Skin epidermis (tissue), 12 donors: ENCODE measurements at regions not wholly inside any gene's neighbourhood (a gene's known extent, or its start where the extent isn't known, plus 50 kb on each side); places are given as distances from the start of the nearest gene placed in this dataset.

Experiments
- H3K27ac ChIP-seq, 21 experiments: fragments of 200-600 bp; sonication (generic) in 11 of 21; one replicate each; pipeline ENCODE4 v1.5.0; 2020; ENCODE audit warnings: mild to moderate bottlenecking in 3 of 21, inconsistent platforms in 2 of 21, moderate library complexity in 2 of 21
- H3K4me3 ChIP-seq, 7 experiments: fragments of 200-600 bp; sonication (generic) in 2 of 7; one replicate each; pipeline ENCODE4 v1.5.0; 2020; ENCODE audit warnings: inconsistent platforms in 2 of 7, mild to moderate bottlenecking in 2 of 7, moderate library complexity in 1 of 7

DNA sequence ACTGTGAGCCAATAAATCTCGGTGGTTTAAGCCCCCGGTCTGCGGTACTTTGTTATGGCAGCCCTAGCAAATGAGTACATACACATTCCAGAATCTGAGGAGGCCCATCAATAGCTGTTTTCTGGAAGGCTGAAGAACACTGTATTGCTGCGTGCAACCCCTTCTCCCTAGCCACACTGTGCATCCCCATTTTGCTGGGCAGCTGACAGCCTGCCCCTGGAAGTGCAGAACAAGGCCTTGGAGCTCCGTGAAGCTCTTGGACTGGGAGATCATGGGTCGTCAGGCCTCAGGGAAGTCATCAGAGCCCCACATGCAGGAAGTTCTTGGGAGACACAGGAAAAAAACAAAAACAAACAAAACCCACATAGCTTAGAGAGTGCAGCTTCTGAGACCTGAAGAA is 90.6 kb upstream of the ST6GAL2 start:
- H3K4me3 ChIP-seq, result no peak overlapping the region
- no peak overlapping the region for H3K27ac ChIP-seq

- H3K4me3 ChIP-seq, result no peak overlapping the region
Measured at GRCh38 chr2:106977717-106978116, 91.8 kb upstream of the ST6GAL2 start.

DNA sequence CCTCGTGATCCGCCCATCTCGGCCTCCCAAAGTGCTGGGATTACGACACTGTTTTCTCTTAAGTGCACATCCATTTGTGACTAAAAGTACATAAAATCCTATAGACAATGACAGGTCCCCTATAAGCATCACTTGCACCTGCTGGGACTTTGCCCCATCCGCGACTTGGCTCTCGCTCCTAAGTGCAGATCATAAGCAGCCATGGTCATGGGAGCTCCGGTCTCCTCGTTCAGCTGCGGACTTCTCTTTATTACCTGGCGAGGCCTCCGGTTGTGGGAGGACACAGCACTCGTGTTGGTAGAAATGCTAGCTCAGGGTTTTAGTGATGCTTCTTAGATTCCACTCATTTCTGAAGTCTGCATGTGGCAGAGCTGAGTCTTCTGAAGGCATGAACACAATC is 92.7 kb upstream of the ST6GAL2 start:
- no peak overlapping the region for H3K4me3 ChIP-seq

More at GRCh38 chr2:106977717-106978116, 91.8 kb upstream of the ST6GAL2 start:
- no peak overlapping the region for H3K27ac ChIP-seq

GRCh38 chr2:106981491-106981890 is 95.5 kb upstream of the ST6GAL2 start:
- H3K4me3 ChIP-seq, result no peak overlapping the region
- no peak overlapping the region for H3K27ac ChIP-seq

More for the DNA sequence above, 92.7 kb upstream of the ST6GAL2 start:
- H3K27ac ChIP-seq, result no peak overlapping the region

DNA sequence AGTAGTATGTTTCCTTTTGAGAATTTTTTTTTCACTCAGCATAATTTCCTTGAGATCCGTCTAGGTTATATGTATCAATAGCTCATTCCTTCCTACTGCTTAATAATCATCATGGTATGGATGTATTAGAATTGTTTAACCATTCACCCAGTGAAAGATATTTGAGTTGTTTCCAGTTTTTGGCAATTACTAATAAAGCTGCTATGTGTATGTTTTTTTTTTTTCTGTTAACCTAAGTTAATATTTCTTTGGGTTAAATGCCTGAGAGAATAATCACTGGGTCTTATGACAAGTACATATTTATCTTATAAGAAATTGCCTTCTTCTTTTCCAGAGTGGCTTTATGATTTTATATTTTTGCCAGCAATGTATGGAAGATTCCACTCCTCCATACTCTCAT is 96.4 kb upstream of the ST6GAL2 start:
- Histone ChIP-seq H3K27ac (no peak overlapping the region), H3K4me3 (no peak overlapping the region)

DNA sequence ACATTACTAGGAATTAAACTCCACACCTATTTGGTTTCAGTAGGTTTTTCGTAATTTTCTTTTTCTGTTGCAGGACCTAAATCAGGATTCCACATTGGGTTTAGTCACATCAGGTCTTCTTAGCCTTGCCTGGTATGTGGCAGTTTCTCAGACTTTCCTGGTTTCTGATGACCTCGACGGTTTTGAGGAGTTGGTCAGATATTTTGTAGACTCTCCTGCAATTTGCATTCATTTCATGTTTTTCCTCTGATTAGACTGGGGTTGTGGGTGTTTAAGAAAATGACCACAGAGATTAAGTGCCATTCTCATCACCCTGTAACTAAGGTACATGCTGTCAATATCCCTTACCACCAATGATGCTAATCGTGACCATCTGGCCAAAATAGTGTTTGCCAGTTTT is 97.3 kb upstream of the ST6GAL2 start:
- no peak overlapping the region for H3K4me3 ChIP-seq
- no peak overlapping the region for H3K27ac ChIP-seq

DNA sequence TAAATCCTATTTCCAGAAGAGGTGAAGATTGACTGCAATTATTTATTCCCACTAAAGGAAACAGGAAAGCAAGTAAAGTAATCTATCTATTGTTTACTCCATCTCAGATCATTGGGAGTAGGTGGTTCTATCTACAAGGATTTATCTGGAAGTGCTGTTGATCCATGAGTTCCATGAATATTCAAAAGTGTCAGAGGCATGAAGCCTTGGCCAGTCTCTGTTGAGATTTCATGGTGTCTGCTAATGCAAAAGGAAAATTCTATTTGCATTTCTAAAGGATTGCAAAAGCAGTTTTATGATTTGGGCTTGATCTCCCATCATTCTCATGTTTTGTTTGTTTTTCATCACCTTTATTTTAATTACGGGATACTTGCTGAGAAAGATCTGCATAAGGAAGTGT is 102.4 kb upstream of the ST6GAL2 start:
- H3K27ac ChIP-seq, result no peak overlapping the region
- no peak overlapping the region for H3K4me3 ChIP-seq

- no peak overlapping the region for H3K4me3 ChIP-seq
- no peak overlapping the region for H3K27ac ChIP-seq
Measured at GRCh38 chr2:106990297-106990696, 104.3 kb upstream of the ST6GAL2 start.

DNA sequence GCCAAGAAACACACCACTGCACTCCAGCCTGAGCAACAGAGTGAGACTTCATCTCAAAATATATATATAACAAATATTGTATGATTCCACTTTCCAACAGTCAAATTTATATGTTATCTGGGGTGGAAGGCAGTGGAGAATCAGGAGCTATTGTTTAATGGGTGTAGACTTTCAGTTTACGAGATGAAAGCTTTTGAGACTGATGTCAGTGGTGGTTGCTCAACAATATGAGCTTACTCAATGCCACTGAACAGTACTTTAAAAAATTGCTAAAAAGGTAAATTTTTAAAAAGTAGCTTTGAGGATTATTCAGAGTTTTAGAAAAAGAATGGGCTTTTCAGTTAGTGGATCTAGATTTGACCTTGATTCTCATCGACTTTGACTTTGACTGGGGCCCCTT is 105.9 kb upstream of the ST6GAL2 start:
- no peak overlapping the region for H3K4me3 ChIP-seq
- H3K27ac ChIP-seq, result no peak overlapping the region

- H3K27ac ChIP-seq, result no peak overlapping the region
- H3K4me3 ChIP-seq, result no peak overlapping the region
Measured at GRCh38 chr2:106995556-106995955, 109.6 kb upstream of the ST6GAL2 start.

GRCh38 chr2:106996171-106996769 is 110.3 kb upstream of the ST6GAL2 start:
- H3K27ac ChIP-seq, result no peak overlapping the region
- no peak overlapping the region for H3K4me3 ChIP-seq

DNA sequence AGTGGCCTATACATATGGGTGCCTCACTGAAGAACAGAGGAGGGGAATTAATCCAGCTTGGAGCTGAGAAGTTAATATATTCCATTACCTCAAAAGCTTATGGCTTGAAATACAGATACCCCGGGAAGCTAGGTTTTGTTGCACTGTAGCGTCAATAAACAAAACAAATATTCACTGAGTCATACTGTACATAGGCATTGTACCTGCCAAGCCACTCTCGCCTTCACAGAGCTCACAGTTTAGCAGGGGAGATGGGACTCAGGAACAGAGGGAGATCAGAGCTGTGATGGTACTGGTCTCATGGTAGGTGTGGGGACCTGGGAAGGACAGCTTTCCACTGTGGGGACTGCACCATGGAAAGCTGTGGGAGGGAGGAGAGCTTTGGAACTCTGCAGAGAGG is 111.2 kb upstream of the ST6GAL2 start:
- Histone ChIP-seq H3K4me3 (no peak overlapping the region), H3K27ac (no peak overlapping the region)

DNA sequence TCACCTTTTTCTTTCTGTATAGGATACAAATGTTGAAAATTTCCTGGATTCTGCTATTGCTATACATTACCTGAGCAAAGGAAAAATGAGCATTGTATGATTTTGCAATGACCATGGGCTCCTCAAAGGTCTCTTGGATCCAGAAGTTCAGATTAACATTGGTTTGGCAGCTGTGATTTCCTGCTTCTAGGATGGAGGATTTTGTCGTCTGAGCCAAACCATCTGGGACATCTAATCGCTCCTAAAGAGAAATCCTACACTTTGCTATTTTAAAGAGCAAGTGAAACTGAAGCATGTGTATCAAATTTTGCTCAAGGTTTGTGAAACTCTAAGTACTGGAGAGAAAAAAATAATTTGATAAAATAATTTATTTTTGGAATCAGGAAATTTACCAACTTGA is 115.1 kb upstream of the ST6GAL2 start:
- H3K4me3 ChIP-seq, result no peak overlapping the region
- H3K27ac ChIP-seq, result no peak overlapping the region

- Histone ChIP-seq H3K27ac (no peak overlapping the region), H3K4me3 (no peak overlapping the region)
Measured at GRCh38 chr2:107001551-107001950, 115.6 kb upstream of the ST6GAL2 start.

DNA sequence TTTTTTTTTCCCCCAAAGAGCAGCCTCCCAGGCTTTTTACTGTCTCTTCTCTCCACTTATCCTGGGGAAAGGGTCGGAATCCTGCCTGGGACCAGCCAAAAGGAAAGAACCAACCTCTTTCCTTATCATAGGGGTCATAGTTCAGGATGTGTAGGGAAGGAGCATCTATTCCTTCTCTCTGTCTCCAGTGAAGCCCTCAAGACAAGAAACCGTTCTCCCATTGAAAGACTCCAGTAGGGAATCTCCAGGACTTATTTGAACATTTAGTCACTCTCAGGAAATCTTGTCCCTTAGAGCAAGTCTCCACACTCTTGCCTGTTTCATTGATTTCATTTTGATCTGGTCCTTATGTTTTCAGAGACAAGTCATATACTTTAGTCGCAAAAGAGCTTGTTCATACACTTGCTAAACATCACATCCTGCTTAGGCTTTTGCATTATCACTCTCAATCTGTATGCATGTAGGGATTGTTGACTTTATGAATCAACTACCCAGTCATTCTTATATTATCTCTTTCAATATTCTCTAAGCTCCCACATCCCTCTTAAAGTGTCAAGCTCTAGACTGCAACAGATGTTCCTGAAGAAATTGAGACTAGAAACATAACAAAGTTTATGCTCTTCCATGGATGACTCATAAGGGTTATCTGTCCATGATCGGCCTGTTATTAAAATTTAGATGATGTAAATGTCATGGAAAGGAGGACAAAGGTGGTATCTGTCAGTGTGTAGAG is 116.2 kb upstream of the ST6GAL2 start:
- Histone ChIP-seq H3K4me3 (no peak overlapping the region), H3K27ac (no peak overlapping the region)

- H3K27ac ChIP-seq, result no peak overlapping the region
Measured at GRCh38 chr2:107002735-107003134, 116.8 kb upstream of the ST6GAL2 start.

DNA sequence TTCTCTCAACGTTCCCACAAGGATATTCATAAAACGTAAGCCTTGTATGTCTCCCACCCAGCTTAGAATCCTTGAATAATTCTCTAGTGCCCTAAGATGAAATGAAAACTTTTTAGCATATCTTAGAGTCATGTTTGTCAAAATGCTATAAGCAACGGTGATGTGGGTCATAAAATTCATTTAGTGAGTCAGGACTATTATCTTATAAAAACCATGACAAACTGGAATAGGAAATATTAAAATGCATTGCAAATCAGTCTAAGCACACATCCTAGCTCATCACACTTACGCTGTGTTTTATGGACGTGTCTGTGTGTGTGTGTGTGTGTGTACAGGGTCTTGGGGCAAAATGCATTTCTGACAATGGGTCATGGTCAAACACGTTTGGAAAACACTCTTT is 119.9 kb upstream of the ST6GAL2 start:
- no peak overlapping the region for H3K27ac ChIP-seq
- H3K4me3 ChIP-seq, result no peak overlapping the region

More at GRCh38 chr2:107002735-107003134, 116.8 kb upstream of the ST6GAL2 start:
- no peak overlapping the region for H3K4me3 ChIP-seq

DNA sequence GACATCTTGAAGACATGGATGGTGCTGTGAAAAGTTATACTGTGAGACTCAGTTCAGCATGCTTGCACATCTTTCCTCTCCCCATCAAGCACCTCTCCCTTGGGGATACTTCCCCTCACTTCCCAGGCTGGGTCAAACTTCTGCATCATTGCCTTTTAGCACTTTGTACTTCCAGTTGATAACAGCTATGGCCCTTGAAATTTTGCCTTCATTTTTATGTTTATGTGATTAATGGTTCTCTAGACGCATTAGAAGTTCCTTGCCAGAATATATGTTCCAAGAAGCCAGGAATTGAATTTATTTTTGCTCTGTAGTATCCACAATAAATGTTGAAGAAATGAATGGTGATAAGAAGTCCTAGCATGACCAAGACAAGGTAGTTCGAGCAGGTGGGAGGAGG is 120.9 kb upstream of the ST6GAL2 start:
- Histone ChIP-seq H3K27ac (no peak overlapping the region), H3K4me3 (no peak overlapping the region)

GRCh38 chr2:107007927-107008326 is 122.0 kb upstream of the ST6GAL2 start:
- no peak overlapping the region for H3K27ac ChIP-seq

GRCh38 chr2:107008843-107009242 is 122.9 kb upstream of the ST6GAL2 start:
- no peak overlapping the region for H3K4me3 ChIP-seq

More at GRCh38 chr2:107007927-107008326, 122.0 kb upstream of the ST6GAL2 start:
- no peak overlapping the region for H3K4me3 ChIP-seq

GRCh38 chr2:107009275-107009674 is 123.3 kb upstream of the ST6GAL2 start:
- H3K4me3 ChIP-seq, result no peak overlapping the region
- H3K27ac ChIP-seq, result no peak overlapping the region

More at GRCh38 chr2:107008843-107009242, 122.9 kb upstream of the ST6GAL2 start:
- H3K27ac ChIP-seq, result no peak overlapping the region
